ENCODE measurements at regions not wholly inside any gene's neighbourhood (a gene's known extent, or its start where the extent isn't known, plus 50 kb on each side); places are given as distances from the start of the nearest gene placed in this dataset.

DNA sequence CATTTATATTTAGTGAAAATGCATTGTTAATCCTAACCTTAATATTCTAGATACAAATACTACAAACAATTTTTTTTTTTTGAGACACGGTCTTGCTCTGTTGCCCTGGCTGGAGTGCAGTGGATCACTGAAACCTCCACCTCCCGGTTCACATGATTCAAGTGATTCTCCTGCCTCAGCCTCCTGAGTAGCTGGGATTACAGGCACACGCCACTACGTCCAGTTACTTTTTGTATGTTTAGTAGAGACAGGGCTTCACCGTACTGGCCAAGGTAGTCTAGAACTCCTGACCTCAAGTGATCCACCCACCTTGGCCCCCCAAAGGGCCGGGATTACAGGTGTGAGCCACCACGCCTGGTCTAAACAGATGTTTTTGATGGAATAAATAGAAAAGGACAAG is 361.5 kb upstream of the NECTIN3 start:
- TF ChIP-seq, protein P1, sequence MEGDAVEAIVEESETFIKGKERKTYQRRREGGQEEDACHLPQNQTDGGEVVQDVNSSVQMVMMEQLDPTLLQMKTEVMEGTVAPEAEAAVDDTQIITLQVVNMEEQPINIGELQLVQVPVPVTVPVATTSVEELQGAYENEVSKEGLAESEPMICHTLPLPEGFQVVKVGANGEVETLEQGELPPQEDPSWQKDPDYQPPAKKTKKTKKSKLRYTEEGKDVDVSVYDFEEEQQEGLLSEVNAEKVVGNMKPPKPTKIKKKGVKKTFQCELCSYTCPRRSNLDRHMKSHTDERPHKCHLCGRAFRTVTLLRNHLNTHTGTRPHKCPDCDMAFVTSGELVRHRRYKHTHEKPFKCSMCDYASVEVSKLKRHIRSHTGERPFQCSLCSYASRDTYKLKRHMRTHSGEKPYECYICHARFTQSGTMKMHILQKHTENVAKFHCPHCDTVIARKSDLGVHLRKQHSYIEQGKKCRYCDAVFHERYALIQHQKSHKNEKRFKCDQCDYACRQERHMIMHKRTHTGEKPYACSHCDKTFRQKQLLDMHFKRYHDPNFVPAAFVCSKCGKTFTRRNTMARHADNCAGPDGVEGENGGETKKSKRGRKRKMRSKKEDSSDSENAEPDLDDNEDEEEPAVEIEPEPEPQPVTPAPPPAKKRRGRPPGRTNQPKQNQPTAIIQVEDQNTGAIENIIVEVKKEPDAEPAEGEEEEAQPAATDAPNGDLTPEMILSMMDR (conservative IDR thresholded peaks at IDR 0.05; ENCODE audit: low read depth, low read length): no peak
- no peak for DNase-seq (ENCODE audit: low read depth)
- H3K4me3 ChIP-seq (ENCODE audit: low read depth, low read length): no peak overlapping the region

DNA sequence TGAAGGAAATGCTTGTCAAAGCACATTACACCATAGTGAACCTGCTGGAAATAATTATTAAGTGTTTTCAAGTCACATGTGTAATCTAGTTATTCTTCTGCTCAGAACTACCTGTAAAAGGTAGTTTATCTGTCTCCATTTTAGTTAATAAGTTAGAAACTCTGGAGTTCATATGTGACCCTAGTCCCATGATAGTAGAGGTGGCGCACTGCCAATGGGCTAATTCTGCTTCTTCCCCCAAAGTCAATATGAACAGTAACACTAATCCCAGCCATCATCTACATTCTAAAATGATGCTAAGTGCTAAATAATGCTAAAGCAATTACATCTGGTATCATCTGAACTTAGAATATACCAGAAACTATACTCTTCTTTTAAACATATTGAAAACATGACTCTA is 361.0 kb upstream of the NECTIN3 start:
- no peak for DNase-seq (ENCODE audit: low read depth)
- TF ChIP-seq, protein P1 (conservative IDR thresholded peaks at IDR 0.05; ENCODE audit: low read depth, low read length): no peak
- no peak overlapping the region for H3K4me3 ChIP-seq (ENCODE audit: low read depth, low read length)

DNA sequence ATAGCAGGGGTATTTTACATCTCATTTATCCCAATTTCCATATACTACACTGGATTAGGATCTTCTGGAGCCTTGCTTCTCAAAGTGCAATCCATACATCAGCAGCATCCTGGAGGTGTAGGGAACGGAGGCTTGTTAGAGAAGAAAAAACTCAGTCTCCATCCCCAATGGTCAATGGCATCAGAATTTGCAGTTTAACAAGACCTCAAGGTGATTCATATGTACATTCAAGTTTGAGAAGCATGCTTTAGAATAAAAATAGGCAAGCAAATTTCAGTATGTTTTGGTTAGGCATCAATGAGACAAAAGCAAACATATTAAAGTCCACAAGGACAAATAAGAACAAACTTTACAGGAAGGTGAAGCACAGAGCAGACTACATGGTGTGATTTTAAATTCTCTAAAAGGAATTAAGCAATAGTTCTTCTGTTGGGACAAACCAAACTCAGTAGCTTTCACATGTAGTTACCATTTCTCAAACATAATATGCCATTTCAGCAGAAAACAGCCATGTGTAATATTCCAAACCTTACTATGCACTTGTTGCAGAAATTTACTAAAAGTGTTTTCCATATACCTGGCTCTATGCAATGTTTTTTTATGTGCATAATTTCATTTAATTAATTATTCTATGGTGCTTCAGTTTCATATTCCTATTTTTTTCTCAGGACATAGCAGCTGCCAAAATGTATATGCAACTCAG is 360.3 kb upstream of the NECTIN3 start:
- TF ChIP-seq, protein P1 (conservative IDR thresholded peaks at IDR 0.05; ENCODE audit: low read depth, low read length): no peak
- H3K4me3 ChIP-seq (ENCODE audit: low read depth, low read length): no peak overlapping the region
- no peak for DNase-seq (ENCODE audit: low read depth)

DNA sequence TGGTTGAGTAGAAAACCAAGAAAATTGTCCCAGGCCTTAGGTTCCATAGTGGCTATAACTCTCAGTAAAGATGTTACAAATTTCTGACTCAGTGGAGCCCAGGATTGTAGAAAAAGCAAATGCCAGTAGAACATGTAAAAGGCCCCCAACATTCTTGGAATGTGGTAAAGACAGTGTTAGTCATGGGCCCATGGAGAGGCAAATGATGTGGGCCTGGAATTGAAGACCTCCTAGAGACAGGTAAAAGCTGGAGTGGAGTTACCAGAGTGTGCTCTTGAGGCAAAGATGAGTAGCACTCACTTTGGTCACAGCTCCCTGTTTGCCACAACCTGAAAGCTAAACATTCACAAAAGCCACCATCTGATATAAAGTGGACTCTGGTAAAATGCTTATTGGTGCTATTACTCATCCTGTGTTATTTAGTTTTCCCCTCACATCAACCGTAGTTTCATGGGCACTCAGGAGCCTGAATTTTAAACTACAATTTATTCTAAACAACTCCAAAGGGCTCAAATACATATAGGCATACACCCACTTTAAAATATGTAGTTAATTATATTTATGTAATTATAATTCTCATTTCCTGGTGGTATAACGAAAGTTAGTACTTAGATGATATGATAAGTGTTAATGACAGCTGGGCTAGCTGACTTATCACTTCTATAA is 359.6 kb upstream of the NECTIN3 start:
- DNase-seq (ENCODE audit: low read depth): peak; percentile 37
- no peak overlapping the region for H3K4me3 ChIP-seq (ENCODE audit: low read depth, low read length)
- TF ChIP-seq, protein P1 (conservative IDR thresholded peaks at IDR 0.05; ENCODE audit: low read depth, low read length): no peak

DNA sequence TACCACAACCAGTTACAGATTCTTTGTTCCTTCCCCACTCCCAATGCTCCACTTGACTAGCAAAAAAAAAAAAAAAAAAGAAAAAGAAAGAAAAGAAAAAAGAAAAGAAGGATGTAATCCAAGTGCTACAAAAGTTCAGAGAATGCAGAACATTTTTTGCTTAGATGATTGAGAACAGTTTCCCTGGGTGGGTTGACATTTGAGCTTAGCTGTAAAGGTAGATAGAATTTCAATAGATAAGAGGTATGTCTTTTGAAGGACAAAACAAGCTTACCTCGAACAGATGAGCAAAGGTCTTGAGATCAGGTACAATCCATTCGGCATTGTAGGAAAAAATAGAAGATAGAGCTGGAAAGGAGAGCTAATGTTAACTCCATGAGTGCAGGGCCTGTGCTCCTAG is 344.6 kb upstream of the NECTIN3 start:
- TF ChIP-seq, protein P1 (conservative IDR thresholded peaks at IDR 0.05; ENCODE audit: low read depth, low read length): no peak
- DNase-seq (ENCODE audit: low read depth): no peak

DNA sequence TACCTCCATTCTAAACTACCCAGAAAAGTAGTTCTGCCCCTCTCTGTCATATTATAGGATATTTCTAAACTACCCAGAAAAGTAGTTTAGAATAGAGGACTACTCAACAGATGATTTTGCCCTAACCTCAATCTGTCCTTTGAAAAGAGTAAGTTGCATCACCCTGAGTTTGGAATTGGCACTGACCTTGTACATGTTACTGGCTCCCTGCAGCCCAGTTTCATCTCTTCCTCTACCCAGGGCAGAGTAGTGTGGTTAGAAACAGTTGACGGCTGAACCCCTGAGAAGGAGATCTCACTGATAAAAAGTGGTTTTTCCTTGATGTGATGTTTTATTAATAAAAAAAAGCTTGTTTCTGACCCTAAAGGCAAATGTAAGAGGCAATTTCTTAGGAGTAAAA is 340.5 kb upstream of the NECTIN3 start:
- H3K4me3 ChIP-seq (ENCODE audit: low read depth, low read length): no peak overlapping the region
- TF ChIP-seq, protein P1 (conservative IDR thresholded peaks at IDR 0.05; ENCODE audit: low read depth, low read length): no peak
- no peak for DNase-seq (ENCODE audit: low read depth)

More for the DNA sequence above, 344.6 kb upstream of the NECTIN3 start:
- H3K4me3 ChIP-seq (ENCODE audit: low read depth, low read length): no peak overlapping the region

DNA sequence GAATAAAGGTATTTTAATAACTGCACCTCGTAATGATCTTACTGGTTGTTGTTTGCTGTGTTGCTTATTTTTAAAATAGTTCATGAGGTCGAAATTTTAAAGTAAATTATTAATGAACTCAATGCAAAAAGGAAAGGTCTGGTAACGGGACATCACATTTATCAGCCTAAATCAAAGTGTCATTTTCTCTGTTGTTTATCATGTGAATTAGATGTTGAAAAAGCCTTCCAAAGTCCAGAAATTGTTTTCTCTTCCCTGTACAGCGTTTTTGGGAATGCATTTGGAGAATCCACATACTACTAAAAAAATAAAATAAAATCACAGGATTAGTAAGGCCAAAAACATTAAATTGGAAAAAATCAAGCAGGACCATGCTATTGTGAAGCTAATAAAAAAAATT is 339.2 kb upstream of the NECTIN3 start:
- TF ChIP-seq, protein P1 (conservative IDR thresholded peaks at IDR 0.05; ENCODE audit: low read depth, low read length): no peak
- no peak overlapping the region for H3K4me3 ChIP-seq (ENCODE audit: low read depth, low read length)
- DNase-seq (ENCODE audit: low read depth): no peak

All from epithelial cell of proximal tubule (primary cell).